ENCODE measurements at regions not wholly inside any gene's neighbourhood (a gene's known extent, or its start where the extent isn't known, plus 50 kb on each side); places are given as distances from the start of the nearest gene placed in this dataset.

DNA sequence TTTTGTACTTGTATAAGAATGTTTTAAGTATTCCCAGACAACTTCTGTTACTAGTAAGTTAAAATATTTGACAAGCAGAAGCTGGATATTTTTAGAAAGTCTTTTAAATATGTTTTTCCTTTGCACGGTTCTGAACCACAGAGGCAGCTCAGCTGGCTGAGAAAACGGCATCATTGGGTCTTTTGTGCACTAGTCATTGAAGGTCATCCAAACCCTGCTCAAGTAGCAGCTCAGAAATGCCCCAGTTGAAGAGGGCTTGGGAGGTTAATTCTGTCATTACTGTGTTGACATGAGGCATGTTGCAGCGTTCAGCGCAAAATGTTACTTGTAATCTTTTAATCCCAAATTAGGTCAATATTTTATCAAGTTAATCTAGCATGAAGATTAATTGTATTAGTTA is 383.7 kb upstream of the FAM241A start:
- DNase-seq, result no peak
- TF ChIP-seq CTCF (IDR thresholded peaks at IDR 0.05; ENCODE audit: low read depth, low read length, missing control alignments), result no peak
- no peak overlapping the region for H3K4me3 ChIP-seq (ENCODE audit: low read depth, low read length)

GRCh38 chr4:111770514-111770913 is 374.7 kb upstream of the FAM241A start:
- in situ Hi-C loops (cut with HindIII; ENCODE audit: low pct_ligation_motif_present, low sequenced_read_pairs), result no loop called here
- H3K27ac ChIP-seq, result no peak overlapping the region
- no peak for TF ChIP-seq CTCF (IDR thresholded peaks at IDR 0.05; ENCODE audit: low read depth, low read length, missing control alignments)
- no peak for DNase-seq
- H3K36me3 ChIP-seq (replicated peaks), result no peaks in the 10 kb centered on the region
- H3K4me3 ChIP-seq (ENCODE audit: low read depth, low read length), result no peak overlapping the region
- no peaks in the 10 kb centered on the region for H3K27me3 ChIP-seq (replicated peaks)

More for the DNA sequence above, 383.7 kb upstream of the FAM241A start:
- Histone ChIP-seq H3K27me3 (replicated peaks) (no peaks in the 10 kb centered on the region), H3K27ac (no peak overlapping the region), H3K36me3 (replicated peaks) (no peaks in the 10 kb centered on the region)
- in situ Hi-C loops (cut with HindIII; ENCODE audit: low pct_ligation_motif_present, low sequenced_read_pairs), result no loop called here

DNA sequence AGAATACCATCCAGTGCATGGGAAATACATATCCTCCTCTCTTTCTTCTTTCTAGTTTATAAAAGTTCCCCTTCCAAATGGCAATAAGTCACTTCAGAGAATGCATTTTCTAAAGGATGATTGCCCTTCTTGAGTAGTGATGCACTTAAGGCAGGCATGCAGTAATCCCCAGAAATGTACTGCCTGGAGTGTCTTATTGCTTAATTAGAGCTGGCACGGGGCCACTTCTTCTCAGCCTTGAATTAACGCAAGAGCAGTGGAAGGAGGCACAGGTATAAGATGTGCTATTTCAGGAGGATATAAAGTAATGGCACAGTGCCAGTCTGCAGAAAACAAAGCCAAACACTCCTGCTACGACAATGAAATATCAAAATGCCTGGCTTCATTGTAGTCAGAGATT is 371.4 kb upstream of the FAM241A start:
- no peak overlapping the region for H3K4me3 ChIP-seq (ENCODE audit: low read depth, low read length)
- H3K27ac ChIP-seq, result no peak overlapping the region
- in situ Hi-C loops (cut with HindIII; ENCODE audit: low pct_ligation_motif_present, low sequenced_read_pairs), result no loop called here
- no peaks in the 10 kb centered on the region for H3K36me3 ChIP-seq (replicated peaks)
- H3K27me3 ChIP-seq (replicated peaks), result no peaks in the 10 kb centered on the region
- no peak for TF ChIP-seq CTCF (IDR thresholded peaks at IDR 0.05; ENCODE audit: low read depth, low read length, missing control alignments)
- DNase-seq, result no peak

GRCh38 chr4:111775556-111776297 is 369.5 kb upstream of the FAM241A start:
- H3K36me3 ChIP-seq (replicated peaks), result no peaks in the 10 kb centered on the region
- in situ Hi-C loops (cut with HindIII; ENCODE audit: low pct_ligation_motif_present, low sequenced_read_pairs), result no loop called here
- H3K27ac ChIP-seq, result no peak overlapping the region
- no peaks in the 10 kb centered on the region for H3K27me3 ChIP-seq (replicated peaks)
- TF ChIP-seq CTCF (IDR thresholded peaks at IDR 0.05; ENCODE audit: low read depth, low read length, missing control alignments), result no peak
- no peak overlapping the region for H3K4me3 ChIP-seq (ENCODE audit: low read depth, low read length)
- DNase-seq, result no peak

- Histone ChIP-seq H3K27me3 (replicated peaks) (no peaks in the 10 kb centered on the region), H3K27ac (no peak overlapping the region), H3K4me3 (ENCODE audit: low read depth, low read length) (no peak overlapping the region), H3K36me3 (replicated peaks) (no peaks in the 10 kb centered on the region)
- no peak for TF ChIP-seq CTCF (IDR thresholded peaks at IDR 0.05; ENCODE audit: low read depth, low read length, missing control alignments)
- DNase-seq, result no peak
- in situ Hi-C loops (cut with HindIII; ENCODE audit: low pct_ligation_motif_present, low sequenced_read_pairs), result no loop called here
These were observed 368.7 kb upstream of the FAM241A start for GRCh38 chr4:111776561-111776960.

- H3K4me3 ChIP-seq (ENCODE audit: low read depth, low read length), result no peak overlapping the region
- in situ Hi-C loops (cut with HindIII; ENCODE audit: low pct_ligation_motif_present, low sequenced_read_pairs), result no loop called here
- TF ChIP-seq CTCF (IDR thresholded peaks at IDR 0.05; ENCODE audit: low read depth, low read length, missing control alignments), result peak; percentile 53
- H3K27ac ChIP-seq, result no peak overlapping the region
- no peaks in the 10 kb centered on the region for H3K27me3 ChIP-seq (replicated peaks)
- no peak for DNase-seq
- H3K36me3 ChIP-seq (replicated peaks), result no peaks in the 10 kb centered on the region
These were observed 366.7 kb upstream of the FAM241A start for GRCh38 chr4:111778543-111778942.

All from brain microvascular endothelial cell (primary cell).